GM23338 (cell line): ENCODE measurements at regions not wholly inside any gene's neighbourhood (a gene's known extent, or its start where the extent isn't known, plus 50 kb on each side); places are given as distances from the start of the nearest gene placed in this dataset.

Experiments used
- ATAC-seq: fragments of 200-7000 bp; cut with Tn5 transposase; 3 replicates; pipeline ENCODE4 v1.9.1; 2020
- DNase-seq: peaks from one replicate; pipeline ENCODE4 v3.0.0-alpha.2; 2015; ENCODE audit warnings: low spot score
- H2AFZ ChIP-seq: fragments of 200-600 bp; sonication (generic); 2 replicates; pipeline ENCODE4 v1.8.0; 2016; ENCODE audit warnings: antibody characterized with exemption, mild to moderate bottlenecking, moderate library complexity
- H3F3A ChIP-seq: fragments of 200-600 bp; sonication (generic); replicated peaks from 2 replicates; pipeline ENCODE4 v1.8.0; 2017; ENCODE audit warnings: antibody characterized with exemption, mixed run types, low read depth
- H3K27ac ChIP-seq: fragments of 200-600 bp; sonication (generic); 2 replicates; pipeline ENCODE4 v1.6.1; 2016; ENCODE audit warnings: low read depth
- H3K27me3 ChIP-seq: fragments of 200-600 bp; sonication (generic); 2 replicates; pipeline ENCODE4 v1.8.0; 2016; ENCODE audit warnings: mild to moderate bottlenecking, mixed run types, moderate library complexity; ENCODE audit not compliant: insufficient read depth
- H3K36me3 ChIP-seq: fragments of 200-600 bp; sonication (generic); 2 replicates; pipeline ENCODE4 v1.8.0; 2016; ENCODE audit warnings: mild to moderate bottlenecking; ENCODE audit not compliant: insufficient read depth
- H3K4me1 ChIP-seq: fragments of 200-600 bp; sonication (generic); 2 replicates; pipeline ENCODE4 v1.8.0; 2016; ENCODE audit warnings: mild to moderate bottlenecking, moderate library complexity; ENCODE audit not compliant: insufficient read depth
- H3K4me2 ChIP-seq: fragments of 200-600 bp; sonication (generic); 2 replicates; pipeline ENCODE4 v1.7.1; 2017; ENCODE audit warnings: mixed run types
- H3K4me3 ChIP-seq: fragments of 200-600 bp; sonication (generic); 2 replicates; pipeline ENCODE4 v1.6.1; 2016; ENCODE audit warnings: mixed run types
- H3K79me2 ChIP-seq: fragments of 200-600 bp; sonication (generic); replicated peaks from 2 replicates; pipeline ENCODE4 v1.8.0; 2017; ENCODE audit warnings: mild to moderate bottlenecking; ENCODE audit not compliant: insufficient read depth
- H3K9me2 ChIP-seq: fragments of 200-600 bp; sonication (generic); 2 replicates; pipeline ENCODE4 v1.8.0; 2017; ENCODE audit not compliant: insufficient read depth
- H4K20me1 ChIP-seq: fragments of 200-600 bp; sonication (generic); replicated peaks from 2 replicates; pipeline ENCODE4 v1.8.0; 2017; ENCODE audit warnings: mild to moderate bottlenecking; ENCODE audit not compliant: insufficient read depth
- H3K27ac Mint-ChIP-seq: 2 replicates; pipeline ENCODE4 v1.8.0; 2020; ENCODE audit warnings: inconsistent platforms, mild to moderate bottlenecking, moderate library complexity, mixed read lengths
- H3K27me3 Mint-ChIP-seq: 3 replicates; pipeline ENCODE4 v1.8.0; 2022; ENCODE audit warnings: low read depth, mild to moderate bottlenecking, moderate library complexity, mixed read lengths, inconsistent platforms; ENCODE audit not compliant: insufficient read depth, poor library complexity
- H3K36me3 Mint-ChIP-seq: 3 replicates; pipeline ENCODE4 v1.8.0; 2021; ENCODE audit warnings: low read depth, mild to moderate bottlenecking, inconsistent platforms, moderate library complexity, mixed read lengths
- H3K4me1 Mint-ChIP-seq: 3 replicates; pipeline ENCODE4 v1.8.0; 2020; ENCODE audit warnings: mild to moderate bottlenecking, inconsistent platforms, mixed read lengths
- H3K4me3 Mint-ChIP-seq: 3 replicates; pipeline ENCODE4 v1.8.0; 2021; ENCODE audit warnings: moderate library complexity, mild to moderate bottlenecking, inconsistent platforms, mixed read lengths
- H3K9me3 Mint-ChIP-seq: 3 replicates; pipeline ENCODE4 v1.8.0; 2020; ENCODE audit warnings: moderate library complexity, mild to moderate bottlenecking, inconsistent platforms, mixed read lengths
- EZH2 ChIP-seq: fragments of 200-600 bp; sonication (generic); IDR thresholded peaks from one replicate; pipeline ENCODE4 v1.8.0; 2017; ENCODE audit warnings: antibody characterized with exemption, mild to moderate bottlenecking, low read depth; ENCODE audit not compliant: unreplicated experiment
- EZH2phosphoT487 ChIP-seq: fragments of 200-600 bp; sonication (generic); IDR thresholded peaks from one replicate; pipeline ENCODE4 v1.8.1; 2018; ENCODE audit warnings: antibody characterized with exemption; ENCODE audit not compliant: unreplicated experiment
- JUNB ChIP-seq: IDR thresholded peaks from one replicate; pipeline ENCODE4 v1.6.1; 2016; ENCODE audit warnings: antibody characterized with exemption; ENCODE audit not compliant: unreplicated experiment
- NANOG ChIP-seq: IDR thresholded peaks from 2 replicates; pipeline ENCODE4 v1.6.1; 2016; ENCODE audit warnings: antibody characterized with exemption, borderline replicate concordance
- POLR2AphosphoS5 ChIP-seq: IDR thresholded peaks from 2 replicates; pipeline ENCODE4 v1.6.1; 2016; ENCODE audit warnings: antibody characterized with exemption, low read depth
- STAT1 ChIP-seq: IDR thresholded peaks from one replicate; pipeline ENCODE4 v1.6.1; 2016; ENCODE audit warnings: antibody characterized with exemption; ENCODE audit not compliant: unreplicated experiment
- TF ChIP-seq, protein P1 (sequence below): IDR thresholded peaks from 2 replicates; pipeline ENCODE4 v1.6.1; 2016; ENCODE audit warnings: antibody characterized with exemption
- TF ChIP-seq, protein P2 (sequence below): IDR thresholded peaks from one replicate; pipeline ENCODE4 v1.6.1; 2018; ENCODE audit warnings: antibody characterized with exemption; ENCODE audit not compliant: unreplicated experiment

DNA sequence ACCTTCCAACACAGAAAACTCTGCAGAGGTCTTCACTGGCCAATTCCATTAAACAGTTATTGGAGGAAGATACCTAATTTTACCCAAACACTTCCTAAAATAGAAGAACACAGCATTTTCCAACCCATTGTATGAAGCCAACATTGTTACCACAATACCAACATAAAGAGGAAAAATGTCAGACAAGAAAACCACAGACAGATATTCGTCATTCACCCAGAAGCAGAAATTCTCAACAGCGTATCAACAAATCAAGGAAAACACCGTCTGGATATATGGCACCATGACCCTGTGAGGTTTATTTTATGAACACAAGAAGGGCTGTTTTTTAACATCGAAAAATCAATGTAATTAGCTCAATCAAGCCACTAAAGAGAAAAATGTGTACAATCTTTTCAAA, 255.6 kb downstream of the ASMT start (continued):
- TF ChIP-seq, protein P1, sequence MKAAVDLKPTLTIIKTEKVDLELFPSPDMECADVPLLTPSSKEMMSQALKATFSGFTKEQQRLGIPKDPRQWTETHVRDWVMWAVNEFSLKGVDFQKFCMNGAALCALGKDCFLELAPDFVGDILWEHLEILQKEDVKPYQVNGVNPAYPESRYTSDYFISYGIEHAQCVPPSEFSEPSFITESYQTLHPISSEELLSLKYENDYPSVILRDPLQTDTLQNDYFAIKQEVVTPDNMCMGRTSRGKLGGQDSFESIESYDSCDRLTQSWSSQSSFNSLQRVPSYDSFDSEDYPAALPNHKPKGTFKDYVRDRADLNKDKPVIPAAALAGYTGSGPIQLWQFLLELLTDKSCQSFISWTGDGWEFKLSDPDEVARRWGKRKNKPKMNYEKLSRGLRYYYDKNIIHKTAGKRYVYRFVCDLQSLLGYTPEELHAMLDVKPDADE, result no peak
- TF ChIP-seq NANOG (no peak), JUNB (no peak), EZH2 (no peak), STAT1 (no peak)
- TF ChIP-seq, protein P2, sequence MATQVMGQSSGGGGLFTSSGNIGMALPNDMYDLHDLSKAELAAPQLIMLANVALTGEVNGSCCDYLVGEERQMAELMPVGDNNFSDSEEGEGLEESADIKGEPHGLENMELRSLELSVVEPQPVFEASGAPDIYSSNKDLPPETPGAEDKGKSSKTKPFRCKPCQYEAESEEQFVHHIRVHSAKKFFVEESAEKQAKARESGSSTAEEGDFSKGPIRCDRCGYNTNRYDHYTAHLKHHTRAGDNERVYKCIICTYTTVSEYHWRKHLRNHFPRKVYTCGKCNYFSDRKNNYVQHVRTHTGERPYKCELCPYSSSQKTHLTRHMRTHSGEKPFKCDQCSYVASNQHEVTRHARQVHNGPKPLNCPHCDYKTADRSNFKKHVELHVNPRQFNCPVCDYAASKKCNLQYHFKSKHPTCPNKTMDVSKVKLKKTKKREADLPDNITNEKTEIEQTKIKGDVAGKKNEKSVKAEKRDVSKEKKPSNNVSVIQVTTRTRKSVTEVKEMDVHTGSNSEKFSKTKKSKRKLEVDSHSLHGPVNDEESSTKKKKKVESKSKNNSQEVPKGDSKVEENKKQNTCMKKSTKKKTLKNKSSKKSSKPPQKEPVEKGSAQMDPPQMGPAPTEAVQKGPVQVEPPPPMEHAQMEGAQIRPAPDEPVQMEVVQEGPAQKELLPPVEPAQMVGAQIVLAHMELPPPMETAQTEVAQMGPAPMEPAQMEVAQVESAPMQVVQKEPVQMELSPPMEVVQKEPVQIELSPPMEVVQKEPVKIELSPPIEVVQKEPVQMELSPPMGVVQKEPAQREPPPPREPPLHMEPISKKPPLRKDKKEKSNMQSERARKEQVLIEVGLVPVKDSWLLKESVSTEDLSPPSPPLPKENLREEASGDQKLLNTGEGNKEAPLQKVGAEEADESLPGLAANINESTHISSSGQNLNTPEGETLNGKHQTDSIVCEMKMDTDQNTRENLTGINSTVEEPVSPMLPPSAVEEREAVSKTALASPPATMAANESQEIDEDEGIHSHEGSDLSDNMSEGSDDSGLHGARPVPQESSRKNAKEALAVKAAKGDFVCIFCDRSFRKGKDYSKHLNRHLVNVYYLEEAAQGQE, result no peak

DNA sequence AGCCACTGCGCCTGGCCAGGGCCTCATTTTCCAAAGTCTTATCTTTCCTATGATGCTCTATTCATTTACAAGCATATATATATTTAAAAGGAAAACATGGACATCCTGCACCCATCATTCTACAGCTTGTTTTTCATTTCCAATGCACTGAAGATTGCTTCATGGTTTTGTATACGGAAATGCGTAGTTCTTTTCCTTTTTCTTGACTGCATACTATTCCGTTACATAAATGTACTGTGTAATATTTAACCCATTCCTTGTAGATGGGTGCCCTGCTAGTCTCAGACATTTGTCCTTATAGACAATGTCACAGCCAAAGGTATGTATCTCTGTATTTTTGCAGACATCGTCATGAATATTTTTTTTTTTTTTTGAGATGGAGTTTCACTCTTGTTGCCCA, 257.0 kb downstream of the ASMT start:
- no peaks in the 10 kb centered on the region for H3K4me1 ChIP-seq
- no peak overlapping the region for H3K4me3 Mint-ChIP-seq
- no peaks in the 10 kb centered on the region for H3K9me2 ChIP-seq
- DNase-seq (no peak), ATAC-seq (no peak)
- H3K27ac ChIP-seq, result no peak overlapping the region
- no peaks in the 10 kb centered on the region for H3K79me2 ChIP-seq
- H3K4me3 ChIP-seq, result no peak overlapping the region
- no peaks in the 10 kb centered on the region for H3K36me3 ChIP-seq
- H3K4me2 ChIP-seq, result no peak overlapping the region
- peaks cover 3% of the 10 kb centered on the region; the same call in 2 of the 3 replicates for H3K9me3 Mint-ChIP-seq
- no peaks in the 10 kb centered on the region for H3F3A ChIP-seq
- no peak overlapping the region for H3K27ac Mint-ChIP-seq
- TF ChIP-seq STAT1, result no peak
- TF ChIP-seq POLR2AphosphoS5, result no peak
- no peak for TF ChIP-seq EZH2phosphoT487
- TF ChIP-seq, protein P2, result no peak
- peaks cover 4% of the 10 kb centered on the region for H3K27me3 Mint-ChIP-seq
- no peaks in the 10 kb centered on the region for H3K36me3 Mint-ChIP-seq
- no peaks in the 10 kb centered on the region for H4K20me1 ChIP-seq
- H3K27me3 ChIP-seq, result no peaks in the 10 kb centered on the region
- H3K4me1 Mint-ChIP-seq, result no peaks in the 10 kb centered on the region
- H2AFZ ChIP-seq, result no peak overlapping the region
